ENCODE measurements at regions not wholly inside any gene's neighbourhood (a gene's known extent, or its start where the extent isn't known, plus 50 kb on each side); places are given as distances from the start of the nearest gene placed in this dataset.

- TF ChIP-seq EP300 (IDR thresholded peaks at IDR 0.05; ENCODE audit: borderline replicate concordance in 1 of 2, low read depth in 1 of 2, low read length in 1 of 2), result no peak
- TF ChIP-seq, protein P1, sequence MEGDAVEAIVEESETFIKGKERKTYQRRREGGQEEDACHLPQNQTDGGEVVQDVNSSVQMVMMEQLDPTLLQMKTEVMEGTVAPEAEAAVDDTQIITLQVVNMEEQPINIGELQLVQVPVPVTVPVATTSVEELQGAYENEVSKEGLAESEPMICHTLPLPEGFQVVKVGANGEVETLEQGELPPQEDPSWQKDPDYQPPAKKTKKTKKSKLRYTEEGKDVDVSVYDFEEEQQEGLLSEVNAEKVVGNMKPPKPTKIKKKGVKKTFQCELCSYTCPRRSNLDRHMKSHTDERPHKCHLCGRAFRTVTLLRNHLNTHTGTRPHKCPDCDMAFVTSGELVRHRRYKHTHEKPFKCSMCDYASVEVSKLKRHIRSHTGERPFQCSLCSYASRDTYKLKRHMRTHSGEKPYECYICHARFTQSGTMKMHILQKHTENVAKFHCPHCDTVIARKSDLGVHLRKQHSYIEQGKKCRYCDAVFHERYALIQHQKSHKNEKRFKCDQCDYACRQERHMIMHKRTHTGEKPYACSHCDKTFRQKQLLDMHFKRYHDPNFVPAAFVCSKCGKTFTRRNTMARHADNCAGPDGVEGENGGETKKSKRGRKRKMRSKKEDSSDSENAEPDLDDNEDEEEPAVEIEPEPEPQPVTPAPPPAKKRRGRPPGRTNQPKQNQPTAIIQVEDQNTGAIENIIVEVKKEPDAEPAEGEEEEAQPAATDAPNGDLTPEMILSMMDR (IDR thresholded peaks at IDR 0.05), result no peak
- no peak for TF ChIP-seq EZH2phosphoT487 (IDR thresholded peaks at IDR 0.05; ENCODE audit: borderline replicate concordance, low read depth)
- TF ChIP-seq, protein P2, sequence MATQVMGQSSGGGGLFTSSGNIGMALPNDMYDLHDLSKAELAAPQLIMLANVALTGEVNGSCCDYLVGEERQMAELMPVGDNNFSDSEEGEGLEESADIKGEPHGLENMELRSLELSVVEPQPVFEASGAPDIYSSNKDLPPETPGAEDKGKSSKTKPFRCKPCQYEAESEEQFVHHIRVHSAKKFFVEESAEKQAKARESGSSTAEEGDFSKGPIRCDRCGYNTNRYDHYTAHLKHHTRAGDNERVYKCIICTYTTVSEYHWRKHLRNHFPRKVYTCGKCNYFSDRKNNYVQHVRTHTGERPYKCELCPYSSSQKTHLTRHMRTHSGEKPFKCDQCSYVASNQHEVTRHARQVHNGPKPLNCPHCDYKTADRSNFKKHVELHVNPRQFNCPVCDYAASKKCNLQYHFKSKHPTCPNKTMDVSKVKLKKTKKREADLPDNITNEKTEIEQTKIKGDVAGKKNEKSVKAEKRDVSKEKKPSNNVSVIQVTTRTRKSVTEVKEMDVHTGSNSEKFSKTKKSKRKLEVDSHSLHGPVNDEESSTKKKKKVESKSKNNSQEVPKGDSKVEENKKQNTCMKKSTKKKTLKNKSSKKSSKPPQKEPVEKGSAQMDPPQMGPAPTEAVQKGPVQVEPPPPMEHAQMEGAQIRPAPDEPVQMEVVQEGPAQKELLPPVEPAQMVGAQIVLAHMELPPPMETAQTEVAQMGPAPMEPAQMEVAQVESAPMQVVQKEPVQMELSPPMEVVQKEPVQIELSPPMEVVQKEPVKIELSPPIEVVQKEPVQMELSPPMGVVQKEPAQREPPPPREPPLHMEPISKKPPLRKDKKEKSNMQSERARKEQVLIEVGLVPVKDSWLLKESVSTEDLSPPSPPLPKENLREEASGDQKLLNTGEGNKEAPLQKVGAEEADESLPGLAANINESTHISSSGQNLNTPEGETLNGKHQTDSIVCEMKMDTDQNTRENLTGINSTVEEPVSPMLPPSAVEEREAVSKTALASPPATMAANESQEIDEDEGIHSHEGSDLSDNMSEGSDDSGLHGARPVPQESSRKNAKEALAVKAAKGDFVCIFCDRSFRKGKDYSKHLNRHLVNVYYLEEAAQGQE (IDR thresholded peaks at IDR 0.05; ENCODE audit: low read depth, low read length), result no peak
- no peak for TF ChIP-seq CHD2 (IDR thresholded peaks at IDR 0.05; ENCODE audit: low read length, partially characterized antibody)
- TF ChIP-seq RXRA (IDR thresholded peaks at IDR 0.05; ENCODE audit: borderline replicate concordance, low read depth), result no peak
- TF ChIP-seq YY1 (IDR thresholded peaks at IDR 0.05; ENCODE audit: low read depth), result no peak
- TF ChIP-seq JUND (IDR thresholded peaks at IDR 0.05), result no peak
- no peak for TF ChIP-seq ELF1 (IDR thresholded peaks at IDR 0.05)
- no peak for TF ChIP-seq IRF3 (IDR thresholded peaks at IDR 0.05; ENCODE audit: low read depth, low read length)
- TF ChIP-seq POLR2AphosphoS5 (IDR thresholded peaks at IDR 0.05; ENCODE audit: low read depth, low read length), result no peak
Observed at GRCh38 chr2:555164-555922, 121.9 kb downstream of the TMEM18 start.
